Ascending aorta (tissue), 2 donors: ENCODE measurements at regions not wholly inside any gene's neighbourhood (a gene's known extent, or its start where the extent isn't known, plus 50 kb on each side); places are given as distances from the start of the nearest gene placed in this dataset.

Experiments used
- DNase-seq, 2 donors: peaks; one replicate each; pipeline ENCODE4 v3.0.0-alpha.2; 2019; ENCODE audit warnings: low spot score in 2 of 2
- H3K27ac ChIP-seq, 2 donors: fragments of 200-600 bp; sonication (generic); one replicate each; pipeline ENCODE4 v1.5.1; 2016 to 2017; ENCODE audit warnings: mild to moderate bottlenecking in 1 of 2
- H3K27me3 ChIP-seq: fragments of 200-600 bp; sonication (generic); one replicate; pipeline ENCODE4 v1.5.1; 2017
- H3K36me3 ChIP-seq, 2 donors: fragments of 200-600 bp; sonication (generic); one replicate each; pipeline ENCODE4 v1.5.1; 2016
- H3K4me1 ChIP-seq, 2 donors: fragments of 200-600 bp; sonication (generic); one replicate each; pipeline ENCODE4 v1.5.1; 2016 to 2017; ENCODE audit warnings: mild to moderate bottlenecking in 1 of 2
- H3K4me3 ChIP-seq, 2 donors: fragments of 200-600 bp; sonication (generic); one replicate each; pipeline ENCODE4 v1.5.1; 2016 to 2017; ENCODE audit warnings: mild to moderate bottlenecking in 1 of 2
- H3K9me3 ChIP-seq, 2 donors: fragments of 200-600 bp; sonication (generic); one replicate each; pipeline ENCODE4 v1.5.1; 2016
- intact Hi-C: fragments of 100-400 bp; cut with DNase I; formaldehyde crosslinking; loops from one replicate; pipeline ENCODE4 v1.15.1; 2023
- TF ChIP-seq, protein P1 (sequence below), 3 experiments: fragments of 200-600 bp in 2 of 3; fragments of 450-650 bp in 1 of 3; sonication (generic) in 2 of 3; IDR thresholded peaks; one replicate each; pipeline ENCODE4 v1.5.1; 2016 to 2019; ENCODE audit warnings: antibody characterized with exemption in 3 of 3, mild to moderate bottlenecking in 1 of 3, moderate library complexity in 1 of 3

DNA sequence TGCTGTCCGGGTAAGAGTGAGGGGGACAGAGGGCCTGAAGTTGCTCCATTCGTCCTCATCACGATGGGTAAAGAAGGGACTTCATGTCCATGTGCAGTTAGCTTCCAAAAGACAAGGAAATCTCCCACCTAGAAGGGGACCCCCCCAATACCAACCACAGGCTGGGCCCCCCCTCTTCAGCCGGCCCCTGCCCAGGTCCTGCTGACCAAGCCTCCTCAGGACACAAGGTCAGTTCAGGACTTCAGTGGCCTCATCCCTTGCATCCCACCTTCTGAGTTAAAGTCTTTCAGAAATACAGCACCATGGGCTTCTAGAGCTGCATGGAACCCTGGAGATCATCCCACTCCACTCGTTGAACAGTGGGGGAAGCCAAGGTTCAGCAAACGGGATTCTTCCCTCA, 115.4 kb upstream of the ERG start:
- peaks cover 10 to 34% of the 10 kb centered on the region in 2 donors for H3K4me1 ChIP-seq
- no peaks in the 10 kb centered on the region for H3K36me3 ChIP-seq
- no peak for DNase-seq
- no peak overlapping the region for H3K4me3 ChIP-seq
- no peaks in the 10 kb centered on the region for H3K27me3 ChIP-seq
- no peaks in the 10 kb centered on the region for H3K9me3 ChIP-seq
- H3K27ac ChIP-seq = no peak overlapping the region
- TF ChIP-seq, protein P1, sequence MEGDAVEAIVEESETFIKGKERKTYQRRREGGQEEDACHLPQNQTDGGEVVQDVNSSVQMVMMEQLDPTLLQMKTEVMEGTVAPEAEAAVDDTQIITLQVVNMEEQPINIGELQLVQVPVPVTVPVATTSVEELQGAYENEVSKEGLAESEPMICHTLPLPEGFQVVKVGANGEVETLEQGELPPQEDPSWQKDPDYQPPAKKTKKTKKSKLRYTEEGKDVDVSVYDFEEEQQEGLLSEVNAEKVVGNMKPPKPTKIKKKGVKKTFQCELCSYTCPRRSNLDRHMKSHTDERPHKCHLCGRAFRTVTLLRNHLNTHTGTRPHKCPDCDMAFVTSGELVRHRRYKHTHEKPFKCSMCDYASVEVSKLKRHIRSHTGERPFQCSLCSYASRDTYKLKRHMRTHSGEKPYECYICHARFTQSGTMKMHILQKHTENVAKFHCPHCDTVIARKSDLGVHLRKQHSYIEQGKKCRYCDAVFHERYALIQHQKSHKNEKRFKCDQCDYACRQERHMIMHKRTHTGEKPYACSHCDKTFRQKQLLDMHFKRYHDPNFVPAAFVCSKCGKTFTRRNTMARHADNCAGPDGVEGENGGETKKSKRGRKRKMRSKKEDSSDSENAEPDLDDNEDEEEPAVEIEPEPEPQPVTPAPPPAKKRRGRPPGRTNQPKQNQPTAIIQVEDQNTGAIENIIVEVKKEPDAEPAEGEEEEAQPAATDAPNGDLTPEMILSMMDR (IDR thresholded peaks at IDR 0.05) = no peak
- intact Hi-C loops = loop anchor here (5.0 kb wide), 1 partner anchor 34 kb away; no protein-coding TSS in a partner anchor

DNA sequence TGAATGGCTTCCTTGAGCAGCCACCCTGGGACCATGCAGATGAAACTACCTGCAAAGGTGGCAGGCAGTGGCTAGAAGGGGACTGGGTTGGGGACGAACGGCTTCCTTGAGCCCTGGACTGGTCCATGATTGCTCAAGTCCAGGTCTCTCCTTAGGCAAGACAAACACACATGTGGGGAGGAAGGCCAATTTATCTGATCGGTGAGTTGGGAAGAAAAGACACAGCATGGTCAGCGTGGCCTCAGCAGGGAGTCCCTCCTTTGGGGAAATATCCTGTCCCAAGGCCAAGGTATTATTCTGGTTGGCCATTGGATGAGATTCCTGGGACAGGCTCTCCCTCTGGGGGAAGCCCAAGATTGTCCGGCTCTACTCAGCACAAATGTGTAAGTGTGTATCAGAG, 116.3 kb upstream of the ERG start:
- Histone ChIP-seq H3K27me3 (no peaks in the 10 kb centered on the region), H3K9me3 (no peaks in the 10 kb centered on the region), H3K4me1 (peaks cover 10 to 38% of the 10 kb centered on the region in 2 donors), H3K27ac (no peak overlapping the region), H3K4me3 (no peak overlapping the region), H3K36me3 (no peaks in the 10 kb centered on the region)
- TF ChIP-seq, protein P1 (IDR thresholded peaks at IDR 0.05) = no peak
- DNase-seq = no peak
- intact Hi-C loops = loop anchor here (5.0 kb wide), 1 partner anchor 33 kb away; no protein-coding TSS in a partner anchor

- Histone ChIP-seq H3K4me3 (no peak overlapping the region), H3K27me3 (no peaks in the 10 kb centered on the region), H3K4me1 (peaks cover 0 to 41% of the 10 kb centered on the region in 2 donors), H3K27ac (peak overlapping the region; percentile 55 to 59), H3K9me3 (no peaks in the 10 kb centered on the region), H3K36me3 (no peaks in the 10 kb centered on the region)
- TF ChIP-seq, protein P1 (IDR thresholded peaks at IDR 0.05) = no peak
- DNase-seq = no peak
- intact Hi-C loops = no loop called here
Observed at GRCh38 chr21:38619480-38619879, 121.2 kb upstream of the ERG start.

DNA sequence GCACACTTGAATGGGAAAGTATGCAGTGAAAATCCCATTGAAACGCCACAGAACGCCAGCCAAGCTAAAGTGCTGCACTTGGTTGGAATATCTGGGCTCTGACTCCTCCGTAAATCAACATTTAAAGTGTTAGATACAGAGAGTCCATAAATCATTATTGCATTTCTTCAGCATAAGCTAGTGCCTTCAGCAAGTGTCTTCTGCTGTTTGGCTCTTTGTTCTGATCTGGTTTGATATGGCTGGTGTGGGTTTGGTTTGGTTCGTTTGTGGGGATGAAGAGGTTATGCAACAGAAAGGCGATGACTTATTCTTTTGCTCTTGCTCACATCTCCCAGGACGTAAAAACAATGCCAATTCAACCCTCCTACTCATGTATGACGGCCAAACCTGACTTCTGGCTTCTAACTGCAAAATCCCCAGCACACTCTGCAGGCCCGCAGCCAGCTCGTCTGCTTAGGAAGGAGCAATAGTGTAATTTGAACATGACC, 121.8 kb upstream of the ERG start:
- DNase-seq = peak in 1 of 2 donors; percentile 87
- Histone ChIP-seq H3K36me3 (no peaks in the 10 kb centered on the region), H3K4me3 (no peak overlapping the region), H3K27ac (peak overlapping the region; percentile 56 to 59), H3K27me3 (no peaks in the 10 kb centered on the region), H3K9me3 (no peaks in the 10 kb centered on the region), H3K4me1 (peaks cover 0 to 39% of the 10 kb centered on the region in 2 donors)
- intact Hi-C loops = no loop called here
- TF ChIP-seq, protein P1 (IDR thresholded peaks at IDR 0.05) = no peak

GRCh38 chr21:38621132-38621531, 122.9 kb upstream of the ERG start:
- no peak for DNase-seq
- Histone ChIP-seq H3K36me3 (no peaks in the 10 kb centered on the region), H3K27ac (peak overlapping the region; percentile 56), H3K4me1 (peaks cover 0 to 39% of the 10 kb centered on the region in 2 donors), H3K4me3 (no peak overlapping the region), H3K27me3 (no peaks in the 10 kb centered on the region), H3K9me3 (no peaks in the 10 kb centered on the region)
- intact Hi-C loops = no loop called here
- TF ChIP-seq, protein P1 (IDR thresholded peaks at IDR 0.05) = no peak
